Neural cell (in vitro differentiated cells): ENCODE measurements at regions not wholly inside any gene's neighbourhood (a gene's known extent, or its start where the extent isn't known, plus 50 kb on each side); places are given as distances from the start of the nearest gene placed in this dataset.

ENCODE experiments used
- CTCF ChIP-seq: fragments of 450-650 bp; IDR thresholded peaks from 2 replicates; pipeline ENCODE4 v1.5.1; 2014; ENCODE audit warnings: antibody characterized with exemption, mild to moderate bottlenecking, moderate library complexity; ENCODE audit not compliant: poor library complexity, severe bottlenecking
- EP300 ChIP-seq: fragments of 450-650 bp; conservative IDR thresholded peaks from 2 replicates; pipeline ENCODE4 v1.6.1; 2014; ENCODE audit warnings: antibody characterized with exemption, mild to moderate bottlenecking, moderate library complexity; ENCODE audit not compliant: poor library complexity, severe bottlenecking
- EZH2 ChIP-seq: fragments of 200-600, 300-800 bp; shearing (Covaris generic), sonication (generic); IDR thresholded peaks from 2 replicates; pipeline ENCODE4 v1.6.1; 2014; ENCODE audit warnings: antibody characterized with exemption, low read length, borderline replicate concordance, mild to moderate bottlenecking; ENCODE audit not compliant: insufficient read depth, poor library complexity, severe bottlenecking
- POLR2AphosphoS5 ChIP-seq: IDR thresholded peaks from 2 replicates; pipeline ENCODE4 v1.6.1; 2012
- RAD21 ChIP-seq: fragments of 450-650 bp; conservative IDR thresholded peaks from 2 replicates; pipeline ENCODE4 v1.6.1; 2014; ENCODE audit warnings: antibody characterized with exemption, mild to moderate bottlenecking, moderate library complexity
- SMC3 ChIP-seq: fragments of 450-650 bp; conservative IDR thresholded peaks from 2 replicates; pipeline ENCODE4 v1.6.1; 2014; ENCODE audit warnings: antibody characterized with exemption, mild to moderate bottlenecking, moderate library complexity; ENCODE audit not compliant: poor library complexity
- TAF1 ChIP-seq: IDR thresholded peaks from 2 replicates; pipeline ENCODE4 v1.6.1; 2012; ENCODE audit warnings: low read depth
- TF ChIP-seq, protein P1 (sequence below): IDR thresholded peaks from 2 replicates; pipeline ENCODE4 v1.6.1; 2012; ENCODE audit warnings: borderline replicate concordance

DNA sequence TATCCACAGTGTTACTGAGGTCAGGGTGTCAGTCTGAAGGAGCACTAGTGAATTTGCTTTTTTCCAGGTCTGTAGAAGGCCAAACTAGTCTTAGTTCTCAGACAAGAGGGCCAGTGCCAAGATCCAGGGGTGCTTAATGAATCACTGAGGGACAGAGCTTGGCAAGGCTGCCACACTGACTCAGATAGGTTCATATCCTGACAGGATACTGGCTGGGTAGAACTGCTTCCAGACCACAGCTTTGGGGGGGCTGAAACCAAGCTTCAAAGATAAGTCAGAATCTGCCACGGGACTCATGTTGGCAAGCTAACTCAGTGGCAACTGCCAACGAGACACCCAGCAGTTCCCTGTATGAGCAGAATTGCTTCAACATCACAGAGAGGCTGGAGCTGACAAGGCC, 1125.4 kb downstream of the EFNA5 start:
- no peak for TF ChIP-seq RAD21
- TF ChIP-seq TAF1 = no peak
- TF ChIP-seq CTCF = no peak
- TF ChIP-seq, protein P1, sequence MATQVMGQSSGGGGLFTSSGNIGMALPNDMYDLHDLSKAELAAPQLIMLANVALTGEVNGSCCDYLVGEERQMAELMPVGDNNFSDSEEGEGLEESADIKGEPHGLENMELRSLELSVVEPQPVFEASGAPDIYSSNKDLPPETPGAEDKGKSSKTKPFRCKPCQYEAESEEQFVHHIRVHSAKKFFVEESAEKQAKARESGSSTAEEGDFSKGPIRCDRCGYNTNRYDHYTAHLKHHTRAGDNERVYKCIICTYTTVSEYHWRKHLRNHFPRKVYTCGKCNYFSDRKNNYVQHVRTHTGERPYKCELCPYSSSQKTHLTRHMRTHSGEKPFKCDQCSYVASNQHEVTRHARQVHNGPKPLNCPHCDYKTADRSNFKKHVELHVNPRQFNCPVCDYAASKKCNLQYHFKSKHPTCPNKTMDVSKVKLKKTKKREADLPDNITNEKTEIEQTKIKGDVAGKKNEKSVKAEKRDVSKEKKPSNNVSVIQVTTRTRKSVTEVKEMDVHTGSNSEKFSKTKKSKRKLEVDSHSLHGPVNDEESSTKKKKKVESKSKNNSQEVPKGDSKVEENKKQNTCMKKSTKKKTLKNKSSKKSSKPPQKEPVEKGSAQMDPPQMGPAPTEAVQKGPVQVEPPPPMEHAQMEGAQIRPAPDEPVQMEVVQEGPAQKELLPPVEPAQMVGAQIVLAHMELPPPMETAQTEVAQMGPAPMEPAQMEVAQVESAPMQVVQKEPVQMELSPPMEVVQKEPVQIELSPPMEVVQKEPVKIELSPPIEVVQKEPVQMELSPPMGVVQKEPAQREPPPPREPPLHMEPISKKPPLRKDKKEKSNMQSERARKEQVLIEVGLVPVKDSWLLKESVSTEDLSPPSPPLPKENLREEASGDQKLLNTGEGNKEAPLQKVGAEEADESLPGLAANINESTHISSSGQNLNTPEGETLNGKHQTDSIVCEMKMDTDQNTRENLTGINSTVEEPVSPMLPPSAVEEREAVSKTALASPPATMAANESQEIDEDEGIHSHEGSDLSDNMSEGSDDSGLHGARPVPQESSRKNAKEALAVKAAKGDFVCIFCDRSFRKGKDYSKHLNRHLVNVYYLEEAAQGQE = no peak
- no peak for TF ChIP-seq POLR2AphosphoS5
- TF ChIP-seq EP300 = no peak
- no peak for TF ChIP-seq EZH2
- TF ChIP-seq SMC3 = no peak
